ENCODE measurements at regions not wholly inside any gene's neighbourhood (a gene's known extent, or its start where the extent isn't known, plus 50 kb on each side); places are given as distances from the start of the nearest gene placed in this dataset.

DNA sequence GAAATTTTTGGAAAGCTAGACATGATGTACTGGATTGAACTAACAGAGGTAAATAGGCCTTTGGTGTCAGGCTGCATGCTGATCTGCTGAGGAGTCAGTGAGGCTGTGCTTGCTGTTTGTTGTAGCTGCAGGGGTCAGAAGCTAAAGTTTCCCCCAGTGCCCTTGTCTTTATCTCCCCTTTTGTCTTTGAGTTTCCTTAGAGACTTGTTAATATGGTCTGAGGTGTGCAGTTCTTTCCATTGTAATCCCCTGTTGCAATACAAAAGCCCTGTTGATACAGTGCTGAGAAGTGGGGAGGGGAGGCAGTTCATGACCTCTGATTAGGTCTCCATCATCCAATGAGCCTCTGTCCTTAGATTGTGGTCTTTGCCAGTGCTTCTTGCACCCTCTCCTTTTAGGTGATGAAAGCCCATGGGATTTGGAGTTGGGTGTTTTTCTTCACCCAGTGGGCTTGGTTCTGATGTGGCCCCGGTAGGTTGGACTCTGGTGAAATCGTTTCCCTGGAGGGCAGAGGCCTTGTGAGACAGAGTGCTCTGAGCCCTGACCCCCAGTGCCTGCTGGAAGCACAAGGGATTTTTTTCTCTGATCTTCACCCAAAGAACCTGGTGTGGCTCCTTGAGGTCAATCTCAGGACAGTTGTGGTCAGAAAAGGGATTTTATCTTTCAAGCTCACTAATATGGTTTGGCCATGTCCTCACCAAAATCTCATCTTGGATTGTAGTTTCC is 163.1 kb downstream of the TMEM18 start:
- ChIA-PET POLR2A (no interaction called here), CTCF (interaction anchor here (0.8 kb wide), 1 partner anchor 16 kb away, joined by 3 read pairs; no protein-coding TSS in a partner anchor), RAD21 (ENCODE audit: low non-redundant PET in 1 of 2, low total read pairs in 2 of 2, uncharacterized antibody in 2 of 2, unreplicated experiment in 2 of 2) (no interaction called here)
- H3K9me2 ChIP-seq (ENCODE audit: insufficient read depth): no peaks in the 10 kb centered on the region
- H3K27me3 ChIP-seq (ENCODE audit: insufficient read depth, low read length): no peaks in the 10 kb centered on the region
- no peak overlapping the region for H3K4me3 ChIP-seq (replicated peaks in 1 of 2; ENCODE audit: low read depth in 1 of 2, low read length in 2 of 2)
- no peak for ATAC-seq
- H3K4me2 ChIP-seq (ENCODE audit: low read length): no peak overlapping the region
- H3K36me3 ChIP-seq (ENCODE audit: control insufficient read depth in 1 of 2, insufficient read depth in 2 of 2, low read length in 2 of 2): no peaks in the 10 kb centered on the region
- TF ChIP-seq ZNF274 (IDR thresholded peaks at IDR 0.05; ENCODE audit: low read depth, low read length) (no peak), SRF (IDR thresholded peaks at IDR 0.05; ENCODE audit: low read depth) (no peak), SP1 (IDR thresholded peaks at IDR 0.05; ENCODE audit: low read depth) (no peak), FOSL1 (IDR thresholded peaks at IDR 0.05; ENCODE audit: low read depth) (no peak), ELF1 (IDR thresholded peaks at IDR 0.05; ENCODE audit: borderline replicate concordance, low read depth) (no peak), JUND (IDR thresholded peaks at IDR 0.05) (no peak), TCF7L2 (IDR thresholded peaks at IDR 0.05; ENCODE audit: borderline replicate concordance, extremely low read depth, insufficient read depth, insufficient read length) (no peak), EZH2 (IDR thresholded peaks at IDR 0.05) (no peak), CTCF (IDR thresholded peaks at IDR 0.05 in 2 of 3, conservative IDR thresholded peaks at IDR 0.05 in 1 of 3; ENCODE audit: borderline replicate concordance in 1 of 3, insufficient read depth in 1 of 3, low read depth in 2 of 3, low read length in 2 of 3) (no peak), RAD21 (IDR thresholded peaks at IDR 0.05; ENCODE audit: low read depth) (no peak), CEBPB (IDR thresholded peaks at IDR 0.05; ENCODE audit: low read depth) (no peak), CBX3 (IDR thresholded peaks at IDR 0.05; ENCODE audit: low read depth) (no peak), EZH2phosphoT487 (IDR thresholded peaks at IDR 0.05; ENCODE audit: borderline replicate concordance) (no peak), ZFX (IDR thresholded peaks at IDR 0.05) (no peak), YY1 (IDR thresholded peaks at IDR 0.05; ENCODE audit: extremely low read depth, insufficient replicate concordance, low read depth, low read length) (no peak), POLR2A (IDR thresholded peaks at IDR 0.05; ENCODE audit: borderline replicate concordance, extremely low read depth, insufficient read depth, insufficient read length) (no peak), EGR1 (IDR thresholded peaks at IDR 0.05; ENCODE audit: low read depth) (no peak), POLR2AphosphoS5 (IDR thresholded peaks at IDR 0.05; ENCODE audit: low read depth, low read length) (no peak)
- TF ChIP-seq, protein P1, sequence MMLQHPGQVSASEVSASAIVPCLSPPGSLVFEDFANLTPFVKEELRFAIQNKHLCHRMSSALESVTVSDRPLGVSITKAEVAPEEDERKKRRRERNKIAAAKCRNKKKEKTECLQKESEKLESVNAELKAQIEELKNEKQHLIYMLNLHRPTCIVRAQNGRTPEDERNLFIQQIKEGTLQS (IDR thresholded peaks at IDR 0.05): no peak
- intact Hi-C loops (cut with micrococcal nuclease): no loop called here
- no peak overlapping the region for H2AFZ ChIP-seq (ENCODE audit: low read depth, low read length, poor library complexity, severe bottlenecking)
- no peak overlapping the region for H3K27ac ChIP-seq (ENCODE audit: low read depth, low read length)
- no peaks in the 10 kb centered on the region for H3K9me3 ChIP-seq (ENCODE audit: control insufficient read depth in 1 of 2, insufficient read depth in 1 of 2, low read depth in 1 of 2, low read length in 2 of 2)
- H3K79me2 ChIP-seq (ENCODE audit: insufficient read depth, low read length): no peaks in the 10 kb centered on the region
- H3K4me1 ChIP-seq (ENCODE audit: control insufficient read depth in 1 of 2, insufficient read depth in 2 of 2, low read length in 2 of 2): no peaks in the 10 kb centered on the region
- no peaks in the 10 kb centered on the region for H4K20me1 ChIP-seq (ENCODE audit: insufficient read depth)
- no peak overlapping the region for H3K9ac ChIP-seq (ENCODE audit: low read length)
- no TSS peak for BruUV-seq (replicated peaks)
- DNase-seq (ENCODE audit: low read depth, low spot score): no peak

Measured in HCT116 (cell line).